ENCODE measurements at regions not wholly inside any gene's neighbourhood (a gene's known extent, or its start where the extent isn't known, plus 50 kb on each side); places are given as distances from the start of the nearest gene placed in this dataset.
"Not testable (repeated sequence)": the region's sequence is repeated elsewhere in the genome, so short reads cannot be mapped to it uniquely, and the experiment has no call there.

DNA sequence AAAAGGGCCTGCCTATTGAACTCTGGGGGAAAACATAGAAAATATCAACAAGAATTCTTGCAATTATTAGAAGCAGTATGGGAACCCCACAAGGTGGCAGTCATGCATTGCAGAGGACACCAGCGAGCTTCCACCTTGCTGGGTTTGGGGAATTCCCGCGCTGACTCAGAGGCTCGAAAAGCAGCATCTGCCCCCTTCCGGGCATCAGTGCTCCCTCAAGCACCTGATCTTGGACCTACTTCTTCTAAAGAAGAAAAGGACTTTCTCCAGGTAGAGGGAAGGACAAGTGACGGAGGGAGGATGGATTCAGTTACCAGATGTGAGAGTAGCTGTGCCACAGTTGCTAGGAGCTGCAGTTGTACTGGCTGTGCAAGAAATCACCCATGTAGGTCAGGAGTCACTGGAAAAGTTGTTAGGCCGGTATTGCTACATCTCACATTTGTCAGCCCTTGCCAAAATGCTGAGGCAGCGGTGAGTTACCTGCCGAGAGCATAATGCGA, 415.7 kb downstream of the DIRAS2 start:
- H3K4me1 ChIP-seq; H3K27me3 ChIP-seq; H3K4me3 ChIP-seq; H3K9me3 ChIP-seq; H3K36me3 ChIP-seq; intact Hi-C loops (cut with DNase I; ENCODE audit: low total_unique reads): not testable (repeated sequence)
- H3K27ac ChIP-seq: peak overlapping the region in 1 of 2 donors; percentile 42
- TF ChIP-seq, protein P1, sequence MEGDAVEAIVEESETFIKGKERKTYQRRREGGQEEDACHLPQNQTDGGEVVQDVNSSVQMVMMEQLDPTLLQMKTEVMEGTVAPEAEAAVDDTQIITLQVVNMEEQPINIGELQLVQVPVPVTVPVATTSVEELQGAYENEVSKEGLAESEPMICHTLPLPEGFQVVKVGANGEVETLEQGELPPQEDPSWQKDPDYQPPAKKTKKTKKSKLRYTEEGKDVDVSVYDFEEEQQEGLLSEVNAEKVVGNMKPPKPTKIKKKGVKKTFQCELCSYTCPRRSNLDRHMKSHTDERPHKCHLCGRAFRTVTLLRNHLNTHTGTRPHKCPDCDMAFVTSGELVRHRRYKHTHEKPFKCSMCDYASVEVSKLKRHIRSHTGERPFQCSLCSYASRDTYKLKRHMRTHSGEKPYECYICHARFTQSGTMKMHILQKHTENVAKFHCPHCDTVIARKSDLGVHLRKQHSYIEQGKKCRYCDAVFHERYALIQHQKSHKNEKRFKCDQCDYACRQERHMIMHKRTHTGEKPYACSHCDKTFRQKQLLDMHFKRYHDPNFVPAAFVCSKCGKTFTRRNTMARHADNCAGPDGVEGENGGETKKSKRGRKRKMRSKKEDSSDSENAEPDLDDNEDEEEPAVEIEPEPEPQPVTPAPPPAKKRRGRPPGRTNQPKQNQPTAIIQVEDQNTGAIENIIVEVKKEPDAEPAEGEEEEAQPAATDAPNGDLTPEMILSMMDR (IDR thresholded peaks at IDR 0.05): peak; percentile 33 to 80 (median 67)
- TF ChIP-seq POLR2AphosphoS5 (IDR thresholded peaks at IDR 0.05): peak in 1 of 3 donors; percentile 40
- peak; percentile 54 to 73 for DNase-seq (ENCODE audit: low spot score in 2 of 2)

DNA sequence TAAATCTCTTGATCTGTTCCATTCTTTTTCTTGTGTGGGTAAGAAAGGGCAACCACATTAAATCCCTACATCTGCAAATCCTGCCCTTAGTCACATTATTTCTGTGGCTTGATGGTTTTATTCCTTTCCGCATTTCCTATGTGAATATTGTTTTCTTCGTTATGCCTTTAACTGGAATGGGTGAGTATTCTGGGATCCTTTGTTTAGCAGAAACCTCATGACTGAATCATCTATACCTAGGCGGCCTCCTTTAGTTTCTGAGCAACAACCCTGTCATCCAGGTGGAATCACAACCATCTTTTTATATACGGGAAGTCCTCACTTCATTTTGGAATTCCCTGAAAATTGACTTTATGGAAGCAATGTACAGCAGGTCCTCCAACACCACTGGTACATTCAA, 409.5 kb downstream of the DIRAS2 start:
- intact Hi-C loops (cut with DNase I; ENCODE audit: low total_unique reads); H3K36me3 ChIP-seq; H3K27me3 ChIP-seq; H3K4me3 ChIP-seq; H3K4me1 ChIP-seq; H3K27ac ChIP-seq; DNase-seq (ENCODE audit: low spot score in 2 of 2); H3K9me3 ChIP-seq: not testable (repeated sequence)

DNA sequence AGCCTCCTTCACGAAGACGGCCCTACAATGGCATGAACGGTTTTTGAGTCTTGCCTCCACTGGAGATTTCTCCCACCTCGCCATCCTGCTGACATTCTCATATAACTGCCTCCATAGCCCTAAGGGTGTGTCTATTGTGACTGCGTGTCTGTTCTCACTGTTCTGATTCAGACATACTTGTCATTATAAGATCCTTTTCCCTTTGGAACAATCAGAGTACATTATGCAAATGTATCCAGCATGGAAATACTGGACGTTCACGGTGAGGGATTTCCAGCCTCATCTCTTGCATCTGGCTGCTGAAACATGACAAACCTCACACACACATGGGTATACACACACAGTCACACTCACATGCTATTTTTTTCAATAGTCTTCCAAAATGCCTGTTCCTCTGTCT, 402.1 kb downstream of the DIRAS2 start:
- H3K27me3 ChIP-seq: no peaks in the 10 kb centered on the region
- intact Hi-C loops (cut with DNase I; ENCODE audit: low total_unique reads): no loop called here
- no peak for DNase-seq (ENCODE audit: low spot score in 2 of 2)

DNA sequence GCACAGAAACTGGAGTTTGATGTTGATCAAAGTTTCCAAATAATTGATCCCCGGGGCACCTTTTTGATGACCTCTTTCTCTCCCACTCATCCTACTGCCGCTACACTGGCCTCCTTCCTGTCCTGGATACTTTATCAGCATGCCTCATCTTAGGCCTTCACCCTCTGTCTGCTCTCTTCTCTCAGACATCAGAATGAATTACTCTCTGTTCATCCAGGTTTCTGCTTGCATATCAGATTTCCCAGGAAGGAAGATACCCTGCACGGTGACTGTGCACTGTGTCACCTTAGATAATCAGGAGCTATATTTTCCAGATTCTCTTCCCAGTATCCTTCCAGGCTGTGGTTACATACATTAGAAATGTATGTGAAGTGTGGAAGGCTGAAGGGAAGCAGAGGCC, 397.0 kb downstream of the DIRAS2 start:
- no peak overlapping the region for H3K4me3 ChIP-seq
- TF ChIP-seq POLR2AphosphoS5 (IDR thresholded peaks at IDR 0.05) (no peak), POLR2A (IDR thresholded peaks at IDR 0.05) (no peak)
- TF ChIP-seq, protein P1 (IDR thresholded peaks at IDR 0.05): no peak
- no peak overlapping the region for H3K27ac ChIP-seq
- no peaks in the 10 kb centered on the region for H3K27me3 ChIP-seq
- DNase-seq (ENCODE audit: low spot score in 2 of 2): no peak
- no peaks in the 10 kb centered on the region for H3K9me3 ChIP-seq
- no peaks in the 10 kb centered on the region for H3K36me3 ChIP-seq
- no peaks in the 10 kb centered on the region for H3K4me1 ChIP-seq
- intact Hi-C loops (cut with DNase I; ENCODE audit: low total_unique reads): no loop called here

More for the DNA sequence above, 402.1 kb downstream of the DIRAS2 start:
- Histone ChIP-seq H3K4me1 (no peaks in the 10 kb centered on the region), H3K27ac (no peak overlapping the region), H3K36me3 (no peaks in the 10 kb centered on the region), H3K4me3 (no peak overlapping the region), H3K9me3 (no peaks in the 10 kb centered on the region)
- TF ChIP-seq, protein P1 (IDR thresholded peaks at IDR 0.05): no peak
- TF ChIP-seq POLR2AphosphoS5 (IDR thresholded peaks at IDR 0.05): no peak
- no peak for TF ChIP-seq POLR2A (IDR thresholded peaks at IDR 0.05)

DNA sequence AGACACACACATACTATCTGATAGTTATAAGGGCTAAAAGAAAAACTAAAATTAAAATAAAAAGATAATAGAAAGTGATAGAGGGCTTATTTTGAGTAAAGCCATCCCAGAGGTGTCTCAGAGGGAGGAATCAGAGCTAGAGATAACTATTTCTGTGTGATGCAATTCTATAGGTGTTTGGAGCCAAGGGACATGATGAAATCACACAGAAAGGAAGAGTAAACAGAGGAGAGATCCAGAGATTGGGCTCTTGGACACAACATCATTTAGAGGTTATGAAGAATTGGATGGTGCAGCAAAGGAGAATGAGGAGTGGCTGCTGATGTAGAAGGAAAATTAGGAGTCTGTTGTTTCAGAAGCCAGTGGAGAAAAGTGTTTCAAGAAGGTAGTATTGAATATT, 393.5 kb downstream of the DIRAS2 start:
- intact Hi-C loops (cut with DNase I; ENCODE audit: low total_unique reads): no loop called here
- H3K36me3 ChIP-seq: no peaks in the 10 kb centered on the region
- TF ChIP-seq, protein P1 (IDR thresholded peaks at IDR 0.05): no peak
- no peak for TF ChIP-seq POLR2A (IDR thresholded peaks at IDR 0.05)
- no peak for TF ChIP-seq POLR2AphosphoS5 (IDR thresholded peaks at IDR 0.05)
- no peaks in the 10 kb centered on the region for H3K27me3 ChIP-seq
- no peak for DNase-seq (ENCODE audit: low spot score in 2 of 2)
- no peaks in the 10 kb centered on the region for H3K4me1 ChIP-seq
- H3K4me3 ChIP-seq: no peak overlapping the region
- H3K27ac ChIP-seq: no peak overlapping the region
- H3K9me3 ChIP-seq: no peaks in the 10 kb centered on the region

DNA sequence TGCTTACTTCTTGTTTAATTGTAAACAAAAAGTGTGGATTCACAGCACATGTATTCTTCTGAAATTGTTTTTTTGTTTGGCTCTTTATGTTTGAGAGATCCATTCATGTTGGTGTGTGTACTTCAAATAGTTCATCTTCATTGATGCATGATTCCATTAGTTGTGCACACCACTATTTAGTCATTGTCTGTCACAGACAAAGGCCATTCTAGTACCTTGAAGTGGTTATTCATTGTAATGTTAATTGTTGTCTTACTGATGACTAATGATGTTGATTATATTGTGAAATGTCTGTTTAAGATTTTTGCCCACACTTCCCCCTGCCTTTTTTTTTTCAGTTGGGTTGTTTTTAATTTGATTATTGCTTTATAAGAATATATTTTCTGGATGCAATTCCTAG, 391.3 kb downstream of the DIRAS2 start:
- no peak for DNase-seq (ENCODE audit: low spot score in 2 of 2)
- TF ChIP-seq POLR2AphosphoS5 (IDR thresholded peaks at IDR 0.05) (no peak), POLR2A (IDR thresholded peaks at IDR 0.05) (no peak)
- TF ChIP-seq, protein P1 (IDR thresholded peaks at IDR 0.05): no peak
- intact Hi-C loops (cut with DNase I; ENCODE audit: low total_unique reads): no loop called here
- Histone ChIP-seq H3K9me3 (no peaks in the 10 kb centered on the region), H3K36me3 (no peaks in the 10 kb centered on the region), H3K27me3 (no peaks in the 10 kb centered on the region), H3K4me3 (no peak overlapping the region), H3K27ac (no peak overlapping the region), H3K4me1 (no peaks in the 10 kb centered on the region)

Data from breast epithelium (tissue), 4 donors.